Neuronal stem cell (in vitro differentiated cells): ENCODE measurements at regions not wholly inside any gene's neighbourhood (a gene's known extent, or its start where the extent isn't known, plus 50 kb on each side); places are given as distances from the start of the nearest gene placed in this dataset.

ENCODE experiments used
- DNase-seq: peaks from one replicate; pipeline ENCODE4 v3.0.0-alpha.2; 2013; ENCODE audit warnings: low spot score
- H2AFZ ChIP-seq: one replicate; pipeline ENCODE4 v1.6.1; 2013; ENCODE audit warnings: mild to moderate bottlenecking, low read length, inconsistent platforms
- H2AK5ac ChIP-seq: 2 replicates; pipeline ENCODE4 v1.6.1; 2013; ENCODE audit warnings: low read depth, mild to moderate bottlenecking, inconsistent platforms, low read length, moderate library complexity, mixed read lengths
- H2BK120ac ChIP-seq: 2 replicates; pipeline ENCODE4 v1.6.1; 2013; ENCODE audit warnings: low read depth, mild to moderate bottlenecking, inconsistent platforms, low read length, moderate library complexity, mixed read lengths
- H2BK12ac ChIP-seq: one replicate; pipeline ENCODE4 v1.6.1; 2013; ENCODE audit warnings: low read length, inconsistent platforms
- H2BK15ac ChIP-seq: 2 replicates; pipeline ENCODE4 v1.6.1; 2013; ENCODE audit warnings: mild to moderate bottlenecking, low read length, inconsistent platforms, mixed read lengths
- H2BK5ac ChIP-seq: one replicate; pipeline ENCODE4 v1.6.1; 2013; ENCODE audit warnings: inconsistent platforms, mild to moderate bottlenecking, low read length, moderate library complexity
- H3K14ac ChIP-seq: one replicate; pipeline ENCODE4 v1.6.1; 2013; ENCODE audit warnings: low read length, inconsistent platforms
- H3K18ac ChIP-seq: 2 replicates; pipeline ENCODE4 v1.6.1; 2013; ENCODE audit warnings: low read length, inconsistent platforms
- H3K23ac ChIP-seq: 2 replicates; pipeline ENCODE4 v1.6.1; 2013; ENCODE audit warnings: low read depth, mild to moderate bottlenecking, mixed read lengths, low read length, inconsistent platforms; ENCODE audit not compliant: poor library complexity
- H3K27ac ChIP-seq: replicated peaks from 3 replicates; pipeline ENCODE4 v1.5.1; 2013; ENCODE audit warnings: low read length, inconsistent platforms
- H3K27me3 ChIP-seq, 3 experiments: 2 replicates each; pipeline ENCODE4 v1.6.1; 2013; ENCODE audit warnings: low read length in 3 of 3, mild to moderate bottlenecking in 2 of 3, inconsistent platforms in 1 of 3, low read depth in 1 of 3, mixed read lengths in 1 of 3, moderate library complexity in 1 of 3; ENCODE audit not compliant: control insufficient read depth in 3 of 3, insufficient read depth in 3 of 3
- H3K36me3 ChIP-seq, 2 donors: replicated peaks in 1 of 2; 2 replicates each; pipeline ENCODE4 v1.6.1; 2013; ENCODE audit warnings: low read length in 2 of 2; ENCODE audit not compliant: control insufficient read depth in 2 of 2, insufficient read depth in 2 of 2
- H3K4ac ChIP-seq: 2 replicates; pipeline ENCODE4 v1.6.1; 2013; ENCODE audit warnings: inconsistent platforms, mild to moderate bottlenecking, low read length, moderate library complexity
- H3K4me1 ChIP-seq, 2 donors: 1 replicate in 1 of 2; 2 replicates in 1 of 2; pipeline ENCODE4 v1.6.1; 2013; ENCODE audit warnings: low read length in 2 of 2, low read depth in 1 of 2; ENCODE audit not compliant: control insufficient read depth in 2 of 2, insufficient read depth in 1 of 2
- H3K4me2 ChIP-seq: one replicate; pipeline ENCODE4 v1.6.1; 2013; ENCODE audit warnings: mild to moderate bottlenecking, low read length, inconsistent platforms; ENCODE audit not compliant: insufficient read depth, poor library complexity, severe bottlenecking
- H3K4me3 ChIP-seq, 2 donors: 2 replicates each; pipeline ENCODE4 v1.5.1; 2013; ENCODE audit warnings: low read length in 2 of 2, mild to moderate bottlenecking in 2 of 2, inconsistent platforms in 1 of 2, moderate library complexity in 1 of 2
- H3K79me1 ChIP-seq: one replicate; pipeline ENCODE4 v1.6.1; 2013; ENCODE audit warnings: low read depth, mild to moderate bottlenecking, inconsistent platforms, low read length, moderate library complexity
- H3K9ac ChIP-seq: one replicate; pipeline ENCODE4 v1.6.1; 2013; ENCODE audit warnings: mild to moderate bottlenecking, low read depth, low read length, inconsistent platforms; ENCODE audit not compliant: poor library complexity
- H3K9me3 ChIP-seq, 2 donors: replicated peaks in 1 of 2; 2 replicates each; pipeline versions ENCODE3 to v1.6.1; 2013; ENCODE audit warnings: low read length in 2 of 2, mild to moderate bottlenecking in 2 of 2, inconsistent platforms in 1 of 2, low read depth in 1 of 2, mixed read lengths in 1 of 2, moderate library complexity in 1 of 2; ENCODE audit not compliant: control insufficient read depth in 2 of 2, insufficient read depth in 1 of 2
- H4K8ac ChIP-seq: one replicate; pipeline ENCODE4 v1.6.1; 2013; ENCODE audit warnings: low read depth, mild to moderate bottlenecking, inconsistent platforms, low read length, moderate library complexity
- H4K91ac ChIP-seq: one replicate; pipeline ENCODE4 v1.6.1; 2013; ENCODE audit warnings: low read length, low read depth, mild to moderate bottlenecking, inconsistent platforms; ENCODE audit not compliant: poor library complexity
- WGBS, 2 donors: extraction: QIAGEN DNeasy Blood & Tissue Kit; methylation state at CpG; one replicate each; pipeline ENCODE4 v1.1.7; 2013; ENCODE audit warnings: missing lambda C conversion rate in 2 of 2, mixed read lengths in 1 of 2; ENCODE audit not compliant: insufficient read length in 2 of 2, insufficient replicate concordance in 1 of 2; ENCODE audit errors: extremely low coverage in 2 of 2; 5-methylcytosine and 5-hydroxymethylcytosine counted together

GRCh38 chr5:166166071-166166470, 2125.4 kb upstream of the WWC1 start:
- no peak overlapping the region for H4K91ac ChIP-seq
- no peaks in the 10 kb centered on the region for H3K79me1 ChIP-seq
- H3K4me2 ChIP-seq: no peak overlapping the region
- H3K27ac ChIP-seq: no peak overlapping the region
- no peaks in the 10 kb centered on the region for H3K36me3 ChIP-seq
- no peak overlapping the region for H2BK15ac ChIP-seq
- H3K9me3 ChIP-seq: no peaks in the 10 kb centered on the region
- H3K27me3 ChIP-seq: no peaks in the 10 kb centered on the region
- no peak overlapping the region for H3K23ac ChIP-seq
- H3K4me3 ChIP-seq: no peak overlapping the region
- H3K14ac ChIP-seq: no peak overlapping the region
- no peak overlapping the region for H3K9ac ChIP-seq
- H3K4ac ChIP-seq: no peak overlapping the region
- no peak overlapping the region for H2AFZ ChIP-seq
- peaks cover 4 to 10% of the 10 kb centered on the region in 2 donors for H3K4me1 ChIP-seq
- H2BK5ac ChIP-seq: no peak overlapping the region
- no peak overlapping the region for H2BK120ac ChIP-seq
- no peak overlapping the region for H2BK12ac ChIP-seq
- no peak overlapping the region for H4K8ac ChIP-seq
- no peak overlapping the region for H2AK5ac ChIP-seq
- H3K18ac ChIP-seq: no peak overlapping the region
- peak; percentile 48 for DNase-seq
- WGBS, 2 donors: no CpG with 5 or more reads among the region's 5 CpGs

GRCh38 chr5:166172597-166172996, 2118.8 kb upstream of the WWC1 start:
- no peaks in the 10 kb centered on the region for H3K4me1 ChIP-seq
- H2BK120ac ChIP-seq: no peak overlapping the region
- H3K4me2 ChIP-seq: no peak overlapping the region
- H3K14ac ChIP-seq: no peak overlapping the region
- H4K91ac ChIP-seq: no peak overlapping the region
- H3K36me3 ChIP-seq: no peaks in the 10 kb centered on the region
- no peak overlapping the region for H3K27ac ChIP-seq
- no peak overlapping the region for H2BK5ac ChIP-seq
- no peak overlapping the region for H3K23ac ChIP-seq
- H2BK15ac ChIP-seq: no peak overlapping the region
- no peaks in the 10 kb centered on the region for H3K27me3 ChIP-seq
- no peak overlapping the region for H3K4me3 ChIP-seq
- no peak for DNase-seq
- no peak overlapping the region for H2BK12ac ChIP-seq
- H3K4ac ChIP-seq: no peak overlapping the region
- no peak overlapping the region for H2AK5ac ChIP-seq
- H4K8ac ChIP-seq: no peak overlapping the region
- H3K79me1 ChIP-seq: no peaks in the 10 kb centered on the region
- WGBS, 2 donors: no CpG with 5 or more reads among the region's 4 CpGs
- H2AFZ ChIP-seq: no peak overlapping the region
- no peak overlapping the region for H3K9ac ChIP-seq
- no peak overlapping the region for H3K18ac ChIP-seq
- no peaks in the 10 kb centered on the region for H3K9me3 ChIP-seq

DNA sequence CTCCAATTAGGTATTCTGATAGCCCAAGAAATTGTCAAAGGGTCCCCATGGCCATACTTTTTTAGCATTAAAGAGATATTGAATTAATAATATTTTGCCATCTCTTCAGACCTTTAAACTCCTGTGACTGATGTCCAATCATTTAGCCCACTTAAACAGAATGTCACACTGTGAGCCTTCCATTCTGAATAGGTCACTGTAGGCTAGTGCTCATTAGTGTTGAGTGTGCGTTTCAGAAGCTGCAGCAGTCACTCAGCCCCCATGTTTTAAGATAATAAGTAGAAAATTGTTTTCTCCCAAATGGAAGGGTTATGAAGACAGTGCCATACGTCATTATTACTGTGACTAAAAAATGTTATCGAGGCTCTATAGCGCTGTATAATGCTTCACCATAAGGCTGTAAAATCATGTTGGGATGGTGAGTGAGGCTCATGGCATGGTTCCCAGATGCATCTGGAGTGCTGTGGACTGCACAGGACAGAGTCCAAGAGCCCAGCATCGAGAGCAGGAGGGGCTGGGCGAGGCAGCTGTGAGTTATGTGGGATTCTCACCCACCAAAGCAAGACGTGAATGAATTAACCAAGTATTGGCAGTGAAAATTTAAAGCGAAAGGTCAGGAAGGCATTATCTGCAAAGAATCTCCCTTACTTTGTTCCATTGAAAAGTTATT, 2112.9 kb upstream of the WWC1 start:
- no peak overlapping the region for H3K23ac ChIP-seq
- no peak overlapping the region for H3K4me3 ChIP-seq
- no peaks in the 10 kb centered on the region for H3K9me3 ChIP-seq

DNA sequence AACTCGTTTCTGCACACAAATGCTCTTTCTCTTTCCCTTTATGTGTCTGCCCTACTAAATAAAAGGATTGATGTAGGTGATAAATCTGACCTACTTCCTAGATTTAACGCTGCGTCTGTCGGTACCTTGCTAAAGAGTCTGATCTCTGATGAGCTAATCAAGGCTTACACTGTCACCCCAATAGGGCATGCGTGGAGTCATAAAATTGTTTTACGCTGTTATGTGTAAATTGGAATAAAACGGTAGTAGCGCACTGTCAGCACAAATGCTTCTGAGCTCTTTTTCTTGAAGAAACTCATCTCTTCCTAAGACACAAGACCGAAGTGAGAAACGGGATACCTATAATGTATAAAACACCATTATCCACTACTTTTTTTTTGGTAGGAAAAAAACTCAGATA, 2106.3 kb upstream of the WWC1 start:
- Histone ChIP-seq H3K36me3 (no peaks in the 10 kb centered on the region), H3K27me3 (no peaks in the 10 kb centered on the region), H3K4me3 (no peak overlapping the region), H3K4me1 (no peaks in the 10 kb centered on the region), H3K4ac (no peak overlapping the region), H2BK15ac (no peak overlapping the region), H3K27ac (no peak overlapping the region), H2BK12ac (no peak overlapping the region), H2BK120ac (no peak overlapping the region), H3K9me3 (no peaks in the 10 kb centered on the region), H4K91ac (no peak overlapping the region), H3K18ac (no peak overlapping the region), H3K4me2 (no peak overlapping the region), H3K79me1 (no peaks in the 10 kb centered on the region), H3K9ac (no peak overlapping the region), H2AK5ac (no peak overlapping the region), H4K8ac (no peak overlapping the region), H3K14ac (no peak overlapping the region), H2AFZ (no peak overlapping the region), H2BK5ac (no peak overlapping the region), H3K23ac (no peak overlapping the region)
- DNase-seq: no peak
- no CpG with 5 or more reads among the region's 10 CpGs for WGBS, 2 donors

More for the DNA sequence above, 2112.9 kb upstream of the WWC1 start:
- H2BK12ac ChIP-seq: no peak overlapping the region
- no peak overlapping the region for H3K14ac ChIP-seq
- no peak overlapping the region for H2AK5ac ChIP-seq
- peaks cover 0 to 1% of the 10 kb centered on the region in 2 donors for H3K4me1 ChIP-seq
- no CpG with 5 or more reads among the region's 8 CpGs for WGBS, 2 donors
- no peak overlapping the region for H3K4ac ChIP-seq
- no peak overlapping the region for H3K27ac ChIP-seq
- no peaks in the 10 kb centered on the region for H3K36me3 ChIP-seq
- no peak overlapping the region for H3K18ac ChIP-seq
- no peak overlapping the region for H2BK120ac ChIP-seq
- no peaks in the 10 kb centered on the region for H3K27me3 ChIP-seq
- no peak overlapping the region for H4K91ac ChIP-seq
- H3K79me1 ChIP-seq: no peaks in the 10 kb centered on the region
- H2AFZ ChIP-seq: no peak overlapping the region
- H4K8ac ChIP-seq: no peak overlapping the region
- H2BK5ac ChIP-seq: no peak overlapping the region
- DNase-seq: no peak
- H3K4me2 ChIP-seq: no peak overlapping the region
- H2BK15ac ChIP-seq: no peak overlapping the region
- H3K9ac ChIP-seq: no peak overlapping the region
